Esophagus muscularis mucosa (tissue), 4 donors: ENCODE measurements at regions not wholly inside any gene's neighbourhood (a gene's known extent, or its start where the extent isn't known, plus 50 kb on each side); places are given as distances from the start of the nearest gene placed in this dataset.
A peak's percentile ranks its signal among the peaks of the same experiment; 100 is the strongest.

Experiments
- DNase-seq: peaks from one replicate; pipeline ENCODE4 v3.0.0-alpha.2; 2017; ENCODE audit errors: extremely low spot score
- H3K27ac ChIP-seq, 4 donors: fragments of 200-600 bp; sonication (generic); replicated peaks in 1 of 4; 1 replicate in 3 of 4; 2 replicates in 1 of 4; pipeline ENCODE4 v1.5.1; 2016 to 2019; ENCODE audit warnings: mild to moderate bottlenecking in 1 of 4
- H3K27me3 ChIP-seq, 4 donors: fragments of 200-600 bp; sonication (generic); one replicate each; pipeline versions ENCODE4 v1.5.1 to v1.6.0; 2016 to 2019
- H3K36me3 ChIP-seq, 4 donors: fragments of 200-600 bp; sonication (generic); one replicate each; pipeline ENCODE4 v1.5.1; 2016 to 2019
- H3K4me1 ChIP-seq, 4 donors: fragments of 200-600 bp; sonication (generic); one replicate each; pipeline ENCODE4 v1.5.1; 2016 to 2019
- H3K4me3 ChIP-seq, 4 donors: fragments of 200-600 bp; sonication (generic); 1 replicate in 2 of 4; 2 replicates in 2 of 4; pipeline ENCODE4 v1.5.1; 2016 to 2019; ENCODE audit warnings: mild to moderate bottlenecking in 4 of 4, moderate library complexity in 1 of 4
- H3K9me3 ChIP-seq, 4 donors: fragments of 200-600 bp; sonication (generic); 1 replicate in 3 of 4; 2 replicates in 1 of 4; pipeline ENCODE4 v1.5.1; 2016 to 2019
- EP300 ChIP-seq: sonication (generic); formaldehyde crosslinking; IDR thresholded peaks from one replicate; pipeline ENCODE4 v1.6.1; 2017; ENCODE audit warnings: antibody characterized with exemption
- POLR2A ChIP-seq: fragments of 450-650 bp; IDR thresholded peaks from one replicate; pipeline ENCODE4 v1.6.1; 2017; ENCODE audit warnings: antibody characterized with exemption, moderate library complexity, mild to moderate bottlenecking, low read depth
- POLR2AphosphoS5 ChIP-seq, 2 donors: sonication (generic); formaldehyde crosslinking; IDR thresholded peaks; one replicate each; pipeline ENCODE4 v1.6.1; 2017; ENCODE audit warnings: antibody characterized with exemption in 2 of 2
- WGBS: methylation state at CpG from one replicate; pipeline ENCODE4 v1.1.5; 2018; 5-methylcytosine and 5-hydroxymethylcytosine counted together
- intact Hi-C: fragments of 100-400 bp; cut with DNase I; formaldehyde crosslinking; loops from one replicate; pipeline ENCODE4 v1.15.1; 2023
- TF ChIP-seq, protein P1 (sequence below), 3 experiments: fragments of 200-600 bp in 2 of 3; fragments of 450-650 bp in 1 of 3; sonication (generic) in 2 of 3; IDR thresholded peaks; one replicate each; pipeline ENCODE4 v1.5.1; 2017 to 2019; ENCODE audit warnings: antibody characterized with exemption in 3 of 3, mild to moderate bottlenecking in 2 of 3, moderate library complexity in 1 of 3

DNA sequence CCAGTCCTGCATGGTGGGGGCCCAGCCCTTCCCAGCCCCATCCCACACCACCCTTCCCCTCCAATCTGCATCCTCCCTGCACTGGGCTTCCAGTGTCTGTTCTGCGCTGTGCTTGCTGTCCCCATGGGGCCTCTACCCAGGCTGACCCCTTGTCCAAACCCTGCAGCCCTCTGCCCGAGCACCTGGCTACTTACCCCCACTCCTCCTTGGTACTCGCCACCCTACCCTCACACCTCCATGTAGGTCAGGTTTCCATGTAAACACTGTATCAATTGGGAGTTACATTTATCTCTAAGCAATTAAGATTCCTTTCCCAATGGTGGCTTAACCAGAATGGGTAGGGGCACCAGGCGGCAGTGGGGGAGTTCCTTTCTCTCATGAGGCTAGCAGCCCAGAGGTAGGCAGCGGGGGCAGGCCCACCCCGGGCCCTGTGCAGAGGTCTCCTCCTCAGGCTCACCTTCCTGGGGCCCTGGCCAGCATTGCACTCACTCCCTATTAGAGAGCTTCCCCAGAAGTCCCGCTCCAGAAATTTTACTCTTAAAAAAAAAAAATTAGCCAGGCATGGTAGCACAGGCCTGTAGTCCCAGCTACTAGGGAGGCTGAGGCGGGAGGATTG, 76.6 kb upstream of the CCND2 start:
- WGBS: over 99% methylated on average over 5 of the region's 8 CpGs
- intact Hi-C loops: no loop called here
- no peaks in the 10 kb centered on the region for H3K36me3 ChIP-seq

DNA sequence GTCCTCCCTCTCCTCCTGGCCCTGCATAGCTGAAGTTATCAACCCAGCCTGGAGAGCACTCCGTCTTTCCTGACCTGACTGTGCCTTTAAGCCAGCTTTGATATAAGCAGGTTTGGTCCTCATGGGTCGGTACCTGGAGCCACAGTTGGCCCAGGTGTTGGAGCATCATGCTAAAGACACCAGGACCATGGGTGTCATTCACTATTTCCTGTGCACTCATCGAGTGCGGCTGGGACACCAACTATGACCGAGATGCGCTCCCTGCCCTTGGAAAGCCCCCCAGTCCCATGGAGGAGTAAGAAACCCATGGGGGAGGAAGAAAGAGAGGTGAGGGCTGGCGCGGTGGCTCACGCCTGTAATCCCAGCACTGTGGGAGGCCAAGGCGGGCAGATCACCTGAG, 78.9 kb upstream of the CCND2 start:
- Histone ChIP-seq H3K27ac (no peak overlapping the region), H3K9me3 (no peaks in the 10 kb centered on the region), H3K4me3 (no peak overlapping the region), H3K36me3 (no peaks in the 10 kb centered on the region), H3K27me3 (peaks cover 0 to 18% (median 0%) of the 10 kb centered on the region in 4 donors), H3K4me1 (no peaks in the 10 kb centered on the region)
- 96% methylated on average over 8 of the region's 10 CpGs for WGBS
- peak; percentile 82 for DNase-seq
- intact Hi-C loops: no loop called here
- TF ChIP-seq POLR2AphosphoS5 (IDR thresholded peaks at IDR 0.05): no peak
- TF ChIP-seq POLR2A: no peak
- no peak for TF ChIP-seq EP300
- TF ChIP-seq, protein P1, sequence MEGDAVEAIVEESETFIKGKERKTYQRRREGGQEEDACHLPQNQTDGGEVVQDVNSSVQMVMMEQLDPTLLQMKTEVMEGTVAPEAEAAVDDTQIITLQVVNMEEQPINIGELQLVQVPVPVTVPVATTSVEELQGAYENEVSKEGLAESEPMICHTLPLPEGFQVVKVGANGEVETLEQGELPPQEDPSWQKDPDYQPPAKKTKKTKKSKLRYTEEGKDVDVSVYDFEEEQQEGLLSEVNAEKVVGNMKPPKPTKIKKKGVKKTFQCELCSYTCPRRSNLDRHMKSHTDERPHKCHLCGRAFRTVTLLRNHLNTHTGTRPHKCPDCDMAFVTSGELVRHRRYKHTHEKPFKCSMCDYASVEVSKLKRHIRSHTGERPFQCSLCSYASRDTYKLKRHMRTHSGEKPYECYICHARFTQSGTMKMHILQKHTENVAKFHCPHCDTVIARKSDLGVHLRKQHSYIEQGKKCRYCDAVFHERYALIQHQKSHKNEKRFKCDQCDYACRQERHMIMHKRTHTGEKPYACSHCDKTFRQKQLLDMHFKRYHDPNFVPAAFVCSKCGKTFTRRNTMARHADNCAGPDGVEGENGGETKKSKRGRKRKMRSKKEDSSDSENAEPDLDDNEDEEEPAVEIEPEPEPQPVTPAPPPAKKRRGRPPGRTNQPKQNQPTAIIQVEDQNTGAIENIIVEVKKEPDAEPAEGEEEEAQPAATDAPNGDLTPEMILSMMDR (IDR thresholded peaks at IDR 0.05): no peak

More for the DNA sequence above, 76.6 kb upstream of the CCND2 start:
- H3K27ac ChIP-seq: no peak overlapping the region
- H3K4me3 ChIP-seq: no peak overlapping the region
- TF ChIP-seq EP300: no peak
- no peak for TF ChIP-seq POLR2AphosphoS5 (IDR thresholded peaks at IDR 0.05)
- TF ChIP-seq POLR2A: no peak
- TF ChIP-seq, protein P1 (IDR thresholded peaks at IDR 0.05): no peak
- H3K4me1 ChIP-seq: no peaks in the 10 kb centered on the region
- peak; percentile 72 for DNase-seq
- peaks cover 0 to 27% (median 0%) of the 10 kb centered on the region in 4 donors for H3K27me3 ChIP-seq
- no peaks in the 10 kb centered on the region for H3K9me3 ChIP-seq

DNA sequence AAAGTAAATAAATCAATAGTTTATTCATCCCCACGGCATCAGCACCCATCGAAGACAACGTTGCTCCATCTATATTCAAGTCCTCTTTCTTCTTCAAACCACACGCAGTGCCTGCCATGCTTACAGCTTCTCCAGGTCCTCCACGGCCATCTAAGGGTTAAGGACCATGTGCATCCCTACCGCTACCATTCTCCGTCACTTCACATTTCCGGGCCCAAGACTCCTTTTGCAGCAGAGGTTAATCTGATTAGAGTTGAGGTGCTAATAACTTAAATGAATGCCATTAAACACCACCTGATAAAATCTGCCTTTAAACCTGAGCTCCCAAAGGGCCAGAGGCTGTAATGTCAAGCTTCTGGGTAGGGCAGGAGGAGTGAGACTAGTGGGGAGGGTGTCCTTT, 79.7 kb upstream of the CCND2 start:
- Histone ChIP-seq H3K27me3 (peaks cover 0 to 16% (median 0%) of the 10 kb centered on the region in 4 donors), H3K4me3 (no peak overlapping the region), H3K27ac (no peak overlapping the region), H3K4me1 (no peaks in the 10 kb centered on the region), H3K36me3 (no peaks in the 10 kb centered on the region), H3K9me3 (no peaks in the 10 kb centered on the region)
- DNase-seq: peak; percentile 53
- TF ChIP-seq, protein P1 (IDR thresholded peaks at IDR 0.05): no peak
- no peak for TF ChIP-seq POLR2A
- no peak for TF ChIP-seq EP300
- no peak for TF ChIP-seq POLR2AphosphoS5 (IDR thresholded peaks at IDR 0.05)
- intact Hi-C loops: no loop called here
- 43% methylated on average over 8 of the region's 8 CpGs for WGBS

GRCh38 chr12:4191642-4192041, 81.9 kb upstream of the CCND2 start:
- intact Hi-C loops: no loop called here
- Histone ChIP-seq H3K27ac (no peak overlapping the region), H3K9me3 (no peaks in the 10 kb centered on the region), H3K36me3 (no peaks in the 10 kb centered on the region), H3K4me3 (no peak overlapping the region), H3K27me3 (peaks cover 0 to 16% (median 0%) of the 10 kb centered on the region in 4 donors), H3K4me1 (no peaks in the 10 kb centered on the region)
- WGBS: 86% methylated on average over 2 of the region's 2 CpGs
- DNase-seq: peak; percentile 88
- no peak for TF ChIP-seq POLR2AphosphoS5 (IDR thresholded peaks at IDR 0.05)
- TF ChIP-seq, protein P1 (IDR thresholded peaks at IDR 0.05): no peak
- TF ChIP-seq EP300: no peak
- no peak for TF ChIP-seq POLR2A

DNA sequence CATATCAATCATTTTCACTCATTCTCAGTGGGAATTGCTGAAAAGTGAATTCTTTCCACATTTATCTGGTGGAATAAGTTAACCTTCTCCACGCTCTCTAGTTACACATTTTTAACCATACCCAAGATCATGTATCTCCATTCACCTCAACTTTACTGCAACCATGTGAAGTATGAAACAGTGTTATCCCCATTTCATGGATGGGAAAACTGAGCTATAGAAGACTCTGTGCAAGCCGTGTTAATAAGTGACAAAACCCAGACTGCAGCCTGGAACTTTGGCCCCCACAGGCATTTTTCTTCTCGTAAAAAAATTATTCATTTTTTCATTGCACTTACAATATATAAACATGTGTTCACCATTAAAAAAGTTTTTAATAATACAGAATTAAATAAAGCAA, 82.4 kb upstream of the CCND2 start:
- H3K36me3 ChIP-seq: no peaks in the 10 kb centered on the region
- H3K27ac ChIP-seq: no peak overlapping the region
- no peak for DNase-seq
- no peaks in the 10 kb centered on the region for H3K9me3 ChIP-seq
- TF ChIP-seq, protein P1 (IDR thresholded peaks at IDR 0.05): no peak
- no peak for TF ChIP-seq POLR2A
- no peak for TF ChIP-seq POLR2AphosphoS5 (IDR thresholded peaks at IDR 0.05)
- intact Hi-C loops: no loop called here
- H3K27me3 ChIP-seq: peaks cover 0 to 16% (median 0%) of the 10 kb centered on the region in 4 donors
- H3K4me3 ChIP-seq: no peak overlapping the region
- 74% methylated on average over 3 of the region's 3 CpGs for WGBS
- no peaks in the 10 kb centered on the region for H3K4me1 ChIP-seq
